GM20000 (cell line): ENCODE measurements at regions not wholly inside any gene's neighbourhood (a gene's known extent, or its start where the extent isn't known, plus 50 kb on each side); places are given as distances from the start of the nearest gene placed in this dataset.

Experiments
- DNase-seq: peaks from one replicate; pipeline ENCODE4 v3.0.0; 2012; ENCODE audit warnings: low spot score
- CTCF ChIP-seq: IDR thresholded peaks from 2 replicates; pipeline ENCODE4 v1.5.1; 2012; ENCODE audit warnings: mild to moderate bottlenecking, control low read depth; ENCODE audit errors: extremely low read depth, missing control alignments

GRCh38 chr18:22277758-22278157 is 108.4 kb downstream of the GATA6 start:
- TF ChIP-seq CTCF = no peak
- no peak for DNase-seq

DNA sequence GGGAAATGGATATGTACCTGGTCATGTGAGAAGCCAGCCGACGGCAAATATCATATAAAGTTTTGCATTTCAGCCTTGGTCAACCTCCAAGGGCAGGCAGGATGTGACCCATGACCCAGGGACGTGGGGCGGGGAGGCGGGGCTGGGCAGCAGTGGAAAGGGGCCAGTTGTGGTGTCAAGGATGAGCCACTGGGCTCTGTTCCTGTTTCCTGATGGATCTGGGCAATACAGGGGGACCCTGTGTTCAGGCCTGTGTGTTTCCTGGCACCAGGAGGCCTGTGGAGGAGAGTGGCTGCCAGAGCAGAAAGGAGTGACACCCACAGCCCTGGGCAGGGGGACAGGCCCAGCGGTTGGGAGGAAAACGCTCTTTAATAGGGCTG is 106.9 kb downstream of the GATA6 start:
- TF ChIP-seq CTCF = no peak
- DNase-seq = no peak

- DNase-seq = no peak
Measured at GRCh38 chr18:22275706-22276333, 106.4 kb downstream of the GATA6 start.

DNA sequence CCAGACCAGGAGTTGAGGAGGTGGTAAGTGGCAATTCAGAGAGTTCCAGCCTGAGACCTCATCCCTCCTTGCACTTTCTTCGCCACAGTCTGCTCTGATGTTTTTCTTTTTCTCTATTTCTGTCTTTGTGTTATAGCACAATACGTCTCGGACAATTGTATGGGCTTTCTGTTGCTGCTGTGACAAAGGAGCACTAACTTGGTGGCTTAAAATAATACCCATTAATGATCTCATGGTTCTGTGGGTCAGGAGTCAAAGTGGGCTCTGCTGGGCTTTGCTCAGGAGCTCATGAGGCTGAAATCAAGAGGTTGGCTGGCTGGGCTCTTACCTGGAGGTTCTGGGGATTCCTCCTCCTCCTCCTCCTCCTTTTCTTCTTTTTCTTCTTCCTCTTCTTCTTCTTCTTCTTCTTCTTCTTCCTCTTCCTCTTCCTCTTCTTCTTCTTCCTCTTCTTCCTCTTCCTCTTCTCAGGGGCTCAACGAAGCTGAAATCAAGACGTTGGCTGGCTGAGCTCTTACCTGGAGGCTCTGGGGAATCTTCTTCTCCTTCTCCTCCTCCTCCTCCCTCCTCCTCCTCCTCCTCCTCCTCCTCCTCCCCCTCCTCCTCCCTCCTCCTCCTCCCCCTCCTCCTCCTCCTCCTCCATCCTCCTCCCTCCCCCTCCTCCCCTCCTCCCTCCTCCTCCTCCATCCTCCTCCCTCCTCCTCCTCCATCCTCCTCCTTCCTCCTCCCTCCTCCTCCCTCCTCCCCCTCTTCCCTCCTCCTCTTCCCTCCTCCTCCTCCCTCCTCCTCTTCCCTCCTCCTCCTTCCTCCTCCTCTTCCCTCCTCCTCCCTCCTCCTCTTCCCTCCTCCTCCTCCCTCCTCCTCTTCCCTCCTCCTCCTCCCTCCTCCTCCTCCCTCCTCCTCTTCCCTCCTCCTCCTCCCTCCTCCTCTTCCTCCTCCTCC is 104.0 kb downstream of the GATA6 start:
- TF ChIP-seq CTCF = no peak
- DNase-seq = no peak

More at GRCh38 chr18:22275706-22276333, 106.4 kb downstream of the GATA6 start:
- TF ChIP-seq CTCF = no peak

- TF ChIP-seq CTCF = no peak
- no peak for DNase-seq
Measured at GRCh38 chr18:22272242-22272641, 102.9 kb downstream of the GATA6 start.

DNA sequence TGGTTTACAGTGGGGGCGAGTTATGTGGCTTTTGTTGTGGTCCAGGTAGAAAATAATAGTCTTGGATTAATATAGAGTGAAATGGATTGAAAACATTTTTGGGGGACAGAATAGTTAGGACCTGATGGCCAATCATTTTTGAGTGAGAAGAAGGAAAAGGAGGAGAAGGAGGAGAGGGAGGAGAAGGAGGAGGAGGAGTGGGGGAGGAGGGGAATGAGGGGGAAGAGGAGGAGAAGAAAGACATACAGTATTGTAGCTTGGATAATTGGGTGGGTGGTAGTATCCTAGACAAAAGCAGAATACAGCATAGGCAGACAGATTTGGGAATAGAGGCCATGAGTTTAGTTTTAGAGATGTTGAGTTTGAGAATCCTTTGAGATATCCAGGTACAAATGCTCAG is 101.6 kb downstream of the GATA6 start:
- no peak for TF ChIP-seq CTCF
- DNase-seq = no peak

- DNase-seq = no peak
- no peak for TF ChIP-seq CTCF
Measured at GRCh38 chr18:22268641-22269128, 99.3 kb downstream of the GATA6 start.
